ENCODE measurements at regions not wholly inside any gene's neighbourhood (a gene's known extent, or its start where the extent isn't known, plus 50 kb on each side); places are given as distances from the start of the nearest gene placed in this dataset.
"Not testable (repeated sequence)": the region's sequence is repeated elsewhere in the genome, so short reads cannot be mapped to it uniquely, and the experiment has no call there.

DNA sequence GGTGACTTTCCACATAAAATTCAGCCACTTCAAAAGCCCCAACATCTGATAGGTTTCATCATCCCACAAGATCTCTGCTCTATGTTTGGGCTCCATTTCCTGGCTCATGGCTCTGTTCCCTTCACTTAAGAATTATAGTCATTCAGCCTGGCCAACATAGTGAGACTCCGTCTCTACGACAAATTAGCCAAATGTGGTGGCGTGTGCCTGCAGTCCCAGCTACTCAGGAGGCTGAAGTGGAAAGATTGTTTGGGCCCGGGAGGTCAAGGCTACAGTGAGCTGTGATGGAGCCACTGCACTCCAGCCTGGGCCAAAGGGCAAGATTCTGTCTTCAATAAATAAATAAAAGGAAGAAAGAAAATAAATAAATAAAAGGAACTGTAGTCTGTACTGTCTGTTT lies 57.9 kb upstream of the CTSV start:
- H3K27ac ChIP-seq (ENCODE audit: low read depth, low read length): no peak overlapping the region
- H3K36me3 ChIP-seq (ENCODE audit: control insufficient read depth, insufficient read depth, low read length): 0 out of 2 replicates have a peak, but pooled peaks cover 2% of the 10 kb centered on the region
- H3K4me3 ChIP-seq (ENCODE audit: low read depth, low read length): no peak overlapping the region
- no peaks in the 10 kb centered on the region for H3K4me1 ChIP-seq (ENCODE audit: control insufficient read depth, insufficient read depth, low read length)
- H3K27me3 ChIP-seq (ENCODE audit: control insufficient read depth, insufficient read depth, low read length): no peaks in the 10 kb centered on the region
- no peaks in the 10 kb centered on the region for H3K9me3 ChIP-seq (ENCODE audit: control insufficient read depth, insufficient read depth, low read depth, low read length)
- H3K9ac ChIP-seq (ENCODE audit: low read length): no peak overlapping the region

DNA sequence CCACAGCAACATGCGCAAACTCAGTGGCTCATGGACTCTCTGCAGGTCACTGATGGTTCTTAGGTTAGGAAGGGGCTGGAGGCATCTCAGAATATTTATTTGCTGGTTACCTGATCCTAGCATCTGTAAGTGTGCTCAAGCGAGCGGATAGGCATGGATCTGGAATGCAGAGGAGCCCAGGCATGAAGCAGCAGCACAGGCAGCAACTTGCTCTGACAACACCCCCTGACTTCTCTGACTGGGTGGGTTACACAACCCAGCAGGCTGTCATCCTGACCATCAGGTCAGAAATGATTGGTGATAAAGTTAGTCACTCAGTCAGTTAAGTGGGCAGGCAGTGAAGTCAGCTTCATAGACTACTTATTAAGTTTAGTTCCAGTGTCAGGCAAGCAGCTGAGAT lies 50.4 kb upstream of the CTSV start:
- not testable (repeated sequence) for H3K4me1 ChIP-seq (ENCODE audit: control insufficient read depth, insufficient read depth, low read length); H3K27ac ChIP-seq (ENCODE audit: low read depth, low read length); H3K27me3 ChIP-seq (ENCODE audit: control insufficient read depth, insufficient read depth, low read length); H3K9me3 ChIP-seq (ENCODE audit: control insufficient read depth, insufficient read depth, low read depth, low read length); H3K9ac ChIP-seq (ENCODE audit: low read length); H3K36me3 ChIP-seq (ENCODE audit: control insufficient read depth, insufficient read depth, low read length); H3K4me3 ChIP-seq (ENCODE audit: low read depth, low read length)

Measured in HUES6 (cell line).